ENCODE measurements at regions not wholly inside any gene's neighbourhood (a gene's known extent, or its start where the extent isn't known, plus 50 kb on each side); places are given as distances from the start of the nearest gene placed in this dataset.

DNA sequence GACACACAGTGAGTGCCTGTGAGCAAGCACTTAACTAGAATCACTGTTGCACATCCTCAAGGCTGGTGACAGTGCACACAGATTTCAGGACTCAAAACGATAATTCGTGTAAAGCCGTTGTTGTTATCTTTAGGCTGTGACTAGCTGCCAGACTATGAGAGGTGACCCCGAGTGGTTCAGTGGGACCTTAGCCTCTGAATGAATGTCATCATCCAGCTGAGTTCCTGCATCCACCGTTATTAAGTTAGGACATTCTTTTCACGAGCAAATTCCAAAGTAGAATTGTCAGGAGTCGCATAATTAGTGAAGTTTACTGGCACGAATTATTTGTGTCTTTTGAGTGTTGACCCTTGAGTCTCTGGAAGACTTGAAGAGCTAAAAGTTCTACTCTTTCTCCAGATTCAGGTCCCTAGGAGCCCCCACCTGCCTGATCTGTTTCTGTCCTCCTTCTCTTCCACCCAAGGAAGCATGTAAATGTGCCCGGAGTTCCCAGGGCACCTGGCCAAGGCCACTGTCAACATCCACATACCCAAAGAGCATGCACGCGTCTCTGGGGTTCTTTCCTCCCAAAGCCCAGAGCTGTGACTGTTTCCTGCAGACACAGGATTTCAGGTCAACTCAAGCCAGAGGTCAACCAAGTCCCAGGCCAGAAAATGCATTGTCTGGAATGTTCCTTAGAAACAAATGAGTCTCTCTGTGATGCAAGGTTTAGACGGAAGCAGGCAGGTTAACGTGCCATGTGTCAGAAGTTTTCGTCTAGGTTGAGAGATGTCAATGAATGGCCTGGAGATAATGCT, 207.2 kb downstream of the TOMM20 start:
- TF ChIP-seq, protein P1, sequence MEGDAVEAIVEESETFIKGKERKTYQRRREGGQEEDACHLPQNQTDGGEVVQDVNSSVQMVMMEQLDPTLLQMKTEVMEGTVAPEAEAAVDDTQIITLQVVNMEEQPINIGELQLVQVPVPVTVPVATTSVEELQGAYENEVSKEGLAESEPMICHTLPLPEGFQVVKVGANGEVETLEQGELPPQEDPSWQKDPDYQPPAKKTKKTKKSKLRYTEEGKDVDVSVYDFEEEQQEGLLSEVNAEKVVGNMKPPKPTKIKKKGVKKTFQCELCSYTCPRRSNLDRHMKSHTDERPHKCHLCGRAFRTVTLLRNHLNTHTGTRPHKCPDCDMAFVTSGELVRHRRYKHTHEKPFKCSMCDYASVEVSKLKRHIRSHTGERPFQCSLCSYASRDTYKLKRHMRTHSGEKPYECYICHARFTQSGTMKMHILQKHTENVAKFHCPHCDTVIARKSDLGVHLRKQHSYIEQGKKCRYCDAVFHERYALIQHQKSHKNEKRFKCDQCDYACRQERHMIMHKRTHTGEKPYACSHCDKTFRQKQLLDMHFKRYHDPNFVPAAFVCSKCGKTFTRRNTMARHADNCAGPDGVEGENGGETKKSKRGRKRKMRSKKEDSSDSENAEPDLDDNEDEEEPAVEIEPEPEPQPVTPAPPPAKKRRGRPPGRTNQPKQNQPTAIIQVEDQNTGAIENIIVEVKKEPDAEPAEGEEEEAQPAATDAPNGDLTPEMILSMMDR (IDR thresholded peaks at IDR 0.05), result no peak
- no peak for TF ChIP-seq POLR2A (IDR thresholded peaks at IDR 0.05)
- peak; percentile 12 to 60 (median 56) for TF ChIP-seq POLR2AphosphoS5 (IDR thresholded peaks at IDR 0.05)
- H3K36me3 ChIP-seq, result no peaks in the 10 kb centered on the region
- H3K4me1 ChIP-seq, result peaks cover 17 to 18% of the 10 kb centered on the region in 2 donors
- no peaks in the 10 kb centered on the region for H3K9me3 ChIP-seq
- peak in 1 of 2 donors; percentile 75 for DNase-seq (ENCODE audit: low spot score in 2 of 2)
- H3K27ac ChIP-seq, result peak overlapping the region; percentile 68 to 83
- intact Hi-C loops (cut with DNase I; ENCODE audit: low total_unique reads), result loop anchor here (2.0 to 10.0 kb wide), 2 partner anchors 49 to 197 kb away; no protein-coding TSS in a partner anchor
- H3K4me3 ChIP-seq, result no peak overlapping the region
- no peaks in the 10 kb centered on the region for H3K27me3 ChIP-seq

DNA sequence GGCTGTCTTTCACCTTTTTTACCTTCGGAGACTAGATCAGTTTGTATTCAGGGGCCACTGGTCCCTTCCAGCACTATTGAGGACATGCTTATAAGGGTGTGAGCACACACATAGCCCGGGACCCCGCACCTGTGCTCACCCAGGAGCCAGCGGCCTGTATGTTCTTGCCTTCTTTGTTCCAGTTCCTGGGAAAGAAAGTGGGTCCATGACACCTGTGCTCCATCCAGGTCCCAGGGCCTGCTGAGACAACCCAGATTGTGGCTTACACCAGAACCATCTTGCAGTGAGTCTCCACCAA, 207.8 kb downstream of the TOMM20 start:
- Histone ChIP-seq H3K27ac (peak overlapping the region; percentile 68 to 83), H3K4me1 (peaks cover 13 to 17% of the 10 kb centered on the region in 2 donors), H3K4me3 (no peak overlapping the region), H3K27me3 (no peaks in the 10 kb centered on the region), H3K9me3 (no peaks in the 10 kb centered on the region), H3K36me3 (no peaks in the 10 kb centered on the region)
- intact Hi-C loops (cut with DNase I; ENCODE audit: low total_unique reads), result loop anchor here (10.0 kb wide), 1 partner anchor 196 kb away; no protein-coding TSS in a partner anchor
- no peak for DNase-seq (ENCODE audit: low spot score in 2 of 2)
- TF ChIP-seq POLR2A (IDR thresholded peaks at IDR 0.05), result no peak
- TF ChIP-seq, protein P1 (IDR thresholded peaks at IDR 0.05), result no peak
- no peak for TF ChIP-seq POLR2AphosphoS5 (IDR thresholded peaks at IDR 0.05)

DNA sequence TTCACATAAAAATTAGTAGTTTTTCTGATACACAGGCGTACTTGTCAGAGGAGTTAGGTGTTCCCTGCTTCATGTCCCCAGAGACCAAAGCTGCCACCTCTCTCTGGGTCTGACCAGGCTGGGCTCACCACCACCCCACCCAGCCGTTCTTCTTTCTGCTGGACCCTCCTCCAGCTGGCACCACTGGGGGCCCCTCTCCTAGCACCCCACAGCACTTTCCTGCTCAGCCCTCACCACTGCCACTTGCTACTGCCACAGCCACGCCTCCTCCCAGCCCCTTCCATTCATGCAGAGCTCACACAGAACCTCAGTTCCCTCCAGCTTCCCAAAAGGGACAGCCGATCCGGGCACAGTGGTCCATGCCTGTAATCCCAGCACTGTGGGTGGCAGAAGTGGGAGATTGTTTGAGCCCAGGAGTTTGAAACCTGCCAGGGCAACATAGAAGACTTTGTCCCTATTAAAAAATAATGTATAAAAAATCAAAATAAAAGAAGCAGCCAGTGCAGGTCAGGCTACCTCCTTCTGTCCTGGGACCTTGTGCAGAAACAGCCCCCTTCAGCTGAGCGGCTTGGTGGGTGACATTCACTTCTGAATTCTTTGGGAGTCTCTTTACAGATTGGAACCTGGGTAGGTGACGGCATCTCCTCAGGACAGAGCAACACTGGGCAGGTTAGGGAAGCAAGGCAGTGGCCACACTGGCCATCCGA, 208.3 kb downstream of the TOMM20 start:
- Histone ChIP-seq H3K9me3 (no peaks in the 10 kb centered on the region), H3K27ac (peak overlapping the region; percentile 83 to 92), H3K27me3 (no peaks in the 10 kb centered on the region), H3K4me3 (no peak overlapping the region), H3K36me3 (no peaks in the 10 kb centered on the region), H3K4me1 (peaks cover 13 to 17% of the 10 kb centered on the region in 2 donors)
- DNase-seq (ENCODE audit: low spot score in 2 of 2), result no peak
- TF ChIP-seq, protein P1 (IDR thresholded peaks at IDR 0.05), result no peak
- TF ChIP-seq POLR2AphosphoS5 (IDR thresholded peaks at IDR 0.05) (no peak), POLR2A (IDR thresholded peaks at IDR 0.05) (no peak)
- intact Hi-C loops (cut with DNase I; ENCODE audit: low total_unique reads), result loop anchor here (10.0 kb wide), 1 partner anchor 195 kb away; no protein-coding TSS in a partner anchor

DNA sequence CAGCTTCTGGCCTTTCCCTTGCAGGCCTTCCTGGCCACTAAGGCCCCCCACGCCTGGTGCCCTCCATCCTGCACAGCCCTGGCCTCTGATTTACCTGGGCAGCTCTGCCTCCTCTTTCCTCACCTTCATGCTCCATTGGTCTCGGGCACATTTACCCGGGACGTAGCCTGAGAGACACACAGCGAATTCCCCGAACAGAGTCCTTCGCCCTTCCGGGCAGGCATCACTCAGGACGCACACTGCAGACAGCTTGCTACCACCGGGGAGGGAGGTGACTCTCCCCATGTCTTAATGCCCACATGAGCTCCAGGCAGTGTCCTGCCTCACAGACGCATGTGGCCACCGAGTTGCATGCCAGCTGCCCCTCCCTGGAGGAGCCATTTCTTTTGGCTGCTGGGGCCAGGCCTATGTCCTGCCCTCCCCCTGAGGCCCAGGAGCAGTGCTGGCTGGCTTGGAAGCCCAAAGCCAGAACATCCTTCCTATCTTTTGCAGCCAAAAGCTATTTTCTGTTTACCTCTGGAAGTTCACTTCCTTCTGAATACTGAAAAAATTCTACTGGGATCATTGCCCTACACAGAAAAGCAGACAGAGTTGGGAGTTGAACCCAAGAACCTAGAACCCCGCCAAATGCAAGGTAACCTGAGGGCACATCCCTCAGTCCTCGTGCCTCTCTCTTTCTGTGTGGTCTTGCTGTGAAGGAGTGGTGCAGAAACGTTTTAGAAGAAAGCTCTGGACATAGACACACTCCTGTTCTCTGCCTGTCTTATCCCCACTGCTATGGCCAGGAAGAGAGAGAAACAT, 209.5 kb downstream of the TOMM20 start:
- Histone ChIP-seq H3K4me1 (peaks cover 13 to 17% of the 10 kb centered on the region in 2 donors), H3K27ac (peak overlapping the region; percentile 83 to 92), H3K9me3 (no peaks in the 10 kb centered on the region), H3K4me3 (peak overlapping the region in 1 of 3 donors; percentile 12), H3K27me3 (no peaks in the 10 kb centered on the region), H3K36me3 (no peaks in the 10 kb centered on the region)
- DNase-seq (ENCODE audit: low spot score in 2 of 2), result peak in 1 of 2 donors; percentile 67
- intact Hi-C loops (cut with DNase I; ENCODE audit: low total_unique reads), result no loop called here
- peak; percentile 19 to 56 (median 22) for TF ChIP-seq POLR2AphosphoS5 (IDR thresholded peaks at IDR 0.05)
- TF ChIP-seq, protein P1 (IDR thresholded peaks at IDR 0.05), result no peak
- no peak for TF ChIP-seq POLR2A (IDR thresholded peaks at IDR 0.05)

All from breast epithelium (tissue), 4 donors.